ENCODE measurements at regions not wholly inside any gene's neighbourhood (a gene's known extent, or its start where the extent isn't known, plus 50 kb on each side); places are given as distances from the start of the nearest gene placed in this dataset.
"Not testable (repeated sequence)": the region's sequence is repeated elsewhere in the genome, so short reads cannot be mapped to it uniquely, and the experiment has no call there.

DNA sequence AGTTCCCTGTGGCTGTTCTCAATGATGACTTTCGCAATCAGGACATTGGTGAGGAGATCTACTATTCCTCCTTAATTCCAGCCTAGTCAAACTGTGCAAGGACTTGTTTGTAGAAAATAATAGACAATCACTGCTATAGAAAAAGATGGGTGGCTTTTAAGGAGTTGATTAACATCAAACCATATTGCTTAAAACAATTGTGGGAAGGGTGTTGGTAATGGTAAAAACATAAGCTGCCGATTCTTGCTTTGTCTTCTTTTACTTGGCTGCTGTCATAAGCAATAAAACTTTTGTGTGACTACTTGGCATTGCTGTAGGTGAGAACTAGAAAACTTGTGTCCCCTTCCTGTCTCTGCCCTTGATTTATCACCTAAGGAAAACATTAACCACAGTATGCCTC lies 561.2 kb upstream of the SEMA6A start:
- DNase-seq (ENCODE audit: low spot score) = no peak

DNA sequence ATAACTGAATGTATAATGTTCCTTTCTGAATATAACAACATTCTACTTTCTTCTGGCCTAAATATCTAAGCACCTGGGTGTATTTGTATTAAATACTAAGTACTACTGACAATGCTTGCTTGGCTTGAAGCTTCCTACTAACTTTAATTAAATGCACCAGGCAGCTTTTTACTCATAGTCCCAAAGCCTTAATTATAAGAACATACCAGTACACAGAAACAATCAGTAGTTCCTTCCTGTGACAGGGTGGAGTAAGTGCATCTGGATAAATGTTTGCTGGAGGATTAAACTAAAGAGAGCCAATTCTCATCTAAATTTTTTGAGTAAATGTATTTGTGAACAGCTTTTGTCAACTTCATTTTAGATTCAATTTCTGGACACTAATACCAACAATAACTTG lies 558.6 kb upstream of the SEMA6A start:
- no peak for DNase-seq (ENCODE audit: low spot score)

DNA sequence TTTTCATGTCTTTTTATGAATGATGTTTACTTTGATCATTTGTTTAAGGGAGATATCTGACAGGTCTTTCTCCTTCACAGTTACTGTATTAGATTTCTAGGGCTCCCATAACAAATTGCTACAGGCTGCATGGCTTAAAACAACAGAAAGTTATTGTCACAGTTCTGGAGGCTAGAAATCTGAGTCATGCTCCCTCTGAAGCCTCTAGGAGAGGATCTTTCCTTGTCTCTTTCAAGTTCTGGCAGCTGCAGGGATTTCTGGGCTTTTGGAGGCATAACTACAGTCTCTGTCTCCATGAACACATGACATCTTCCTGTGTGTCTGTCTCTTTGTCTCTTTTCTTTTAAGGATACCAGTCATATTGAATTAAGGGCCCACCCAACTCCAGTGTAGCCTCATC lies 557.3 kb upstream of the SEMA6A start:
- no peak for DNase-seq (ENCODE audit: low spot score)

DNA sequence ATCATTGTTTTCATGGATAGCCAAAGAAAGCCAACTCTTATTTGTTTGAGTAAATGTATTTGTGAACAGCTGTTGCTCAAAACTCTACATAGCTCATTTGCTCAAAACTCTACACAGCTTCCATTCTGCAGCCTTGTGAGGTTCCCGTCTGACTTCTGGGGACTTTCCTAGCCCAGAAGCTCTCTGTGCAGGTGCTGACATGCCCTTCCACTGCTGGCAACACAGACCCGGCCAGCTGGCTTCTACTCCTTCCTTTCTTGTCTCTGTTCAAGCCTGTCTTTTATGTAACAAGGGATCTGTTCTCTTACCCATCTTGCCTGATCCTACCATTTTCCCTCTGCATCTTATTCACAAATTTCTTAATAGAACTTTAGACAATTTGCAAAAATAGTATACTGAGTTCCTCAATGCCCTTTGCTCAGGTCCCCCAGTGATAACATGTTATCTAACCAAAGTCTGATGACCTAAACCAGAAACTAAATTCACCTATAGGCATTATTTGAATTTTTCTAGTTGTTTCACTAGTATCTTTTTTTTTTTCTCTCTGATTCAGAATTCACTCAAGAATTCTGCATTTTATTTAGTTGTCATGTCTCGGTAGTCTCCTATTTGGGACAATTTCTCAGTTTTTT lies 556.5 kb upstream of the SEMA6A start:
- DNase-seq (ENCODE audit: low spot score) = no peak

DNA sequence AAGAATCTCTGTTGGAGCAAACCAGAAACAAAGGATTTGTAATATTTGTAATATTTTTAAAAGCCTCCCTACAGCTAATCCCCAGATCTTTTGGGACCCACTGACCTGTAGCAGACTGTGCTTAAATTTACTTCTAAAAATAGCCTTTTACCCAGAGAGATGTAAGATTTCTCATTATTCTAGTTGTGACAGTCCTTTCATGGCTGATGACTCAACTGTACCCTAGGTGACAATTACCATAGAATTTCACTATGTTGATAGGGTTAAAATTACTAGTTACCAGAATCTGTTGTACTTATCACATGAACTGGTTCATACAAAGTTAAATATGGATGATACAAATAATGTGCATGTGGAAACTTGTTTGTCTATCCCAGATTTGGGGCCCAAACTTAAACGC lies 543.9 kb upstream of the SEMA6A start:
- no peak for DNase-seq (ENCODE audit: low spot score)

DNA sequence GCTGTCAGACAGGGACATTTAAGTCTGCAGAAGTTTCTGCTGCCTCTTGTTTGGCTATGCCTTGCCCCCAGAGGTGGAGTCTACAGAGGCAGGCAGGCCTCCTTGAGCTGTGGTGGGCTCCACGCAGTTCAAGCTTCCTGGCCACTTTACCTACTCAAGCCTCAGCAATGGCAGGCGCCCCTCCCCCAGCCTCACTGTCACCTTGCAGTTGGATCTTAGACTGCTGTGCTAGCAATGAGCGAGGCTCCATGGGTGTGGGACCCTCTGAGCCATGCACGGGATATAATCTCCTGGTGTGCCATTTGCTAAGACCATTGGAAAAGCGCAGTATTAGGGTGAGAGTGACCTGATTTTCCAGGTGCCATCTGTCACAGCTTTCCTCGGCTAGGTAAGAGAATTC lies 542.7 kb upstream of the SEMA6A start:
- not testable (repeated sequence) for DNase-seq (ENCODE audit: low spot score)

DNA sequence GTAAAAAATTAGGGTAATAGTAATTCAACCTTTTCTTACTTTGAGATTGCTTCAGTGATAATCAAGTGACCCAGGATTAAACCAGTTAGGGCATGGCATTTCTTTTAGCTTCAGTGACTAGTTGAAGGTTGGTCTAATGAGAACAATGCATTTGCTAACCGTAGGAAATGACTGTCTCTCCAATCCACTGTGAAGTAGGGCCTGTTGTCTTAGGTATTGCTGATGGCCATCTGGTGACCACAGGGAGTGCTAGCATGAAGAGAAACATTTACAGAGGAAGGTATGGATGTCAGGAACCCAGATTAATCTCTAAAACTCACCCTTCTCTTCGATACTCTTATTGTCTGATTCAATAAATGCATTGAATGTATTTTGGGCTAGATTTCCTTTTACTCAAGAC lies 535.9 kb upstream of the SEMA6A start:
- DNase-seq (ENCODE audit: low spot score) = no peak

DNA sequence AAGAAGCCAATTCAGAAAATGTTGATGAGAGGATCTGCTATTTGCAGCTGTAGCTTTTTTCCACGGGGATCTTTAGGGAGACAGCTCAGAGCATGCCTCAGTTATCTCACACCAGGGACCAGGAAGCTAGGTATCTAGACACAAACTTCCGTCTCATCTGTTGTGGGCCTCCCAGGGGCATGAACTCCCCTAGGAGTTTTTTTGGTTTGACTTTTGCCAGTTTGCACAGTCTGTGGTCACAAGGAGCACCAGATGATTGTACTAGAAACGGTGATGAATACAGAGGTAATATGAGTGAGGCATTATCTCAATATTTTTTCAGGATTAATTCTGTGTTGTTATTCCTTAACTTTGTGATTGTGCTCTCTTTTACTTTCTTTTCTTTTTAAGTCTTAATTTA lies 533.2 kb upstream of the SEMA6A start:
- DNase-seq (ENCODE audit: low spot score) = no peak

DNA sequence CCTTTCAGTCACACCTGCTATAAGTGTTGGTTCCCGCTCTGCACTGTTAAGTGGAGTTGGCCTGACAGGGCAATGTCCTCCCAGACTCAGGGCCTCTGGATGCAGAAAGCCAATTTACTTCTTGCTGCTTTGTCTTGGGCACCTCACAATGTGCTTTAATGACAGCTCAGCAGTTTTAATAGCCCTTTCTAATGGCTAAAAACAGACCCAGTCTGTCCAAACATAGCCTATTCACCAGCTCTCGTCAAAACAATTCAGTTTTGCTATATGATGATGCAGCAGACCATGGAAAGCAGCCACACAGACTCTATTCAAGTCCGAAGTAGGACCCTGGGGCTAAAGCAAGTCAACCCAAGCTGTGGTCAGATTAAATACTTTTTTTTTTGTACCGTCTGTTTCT lies 529.1 kb upstream of the SEMA6A start:
- no peak for DNase-seq (ENCODE audit: low spot score)

DNA sequence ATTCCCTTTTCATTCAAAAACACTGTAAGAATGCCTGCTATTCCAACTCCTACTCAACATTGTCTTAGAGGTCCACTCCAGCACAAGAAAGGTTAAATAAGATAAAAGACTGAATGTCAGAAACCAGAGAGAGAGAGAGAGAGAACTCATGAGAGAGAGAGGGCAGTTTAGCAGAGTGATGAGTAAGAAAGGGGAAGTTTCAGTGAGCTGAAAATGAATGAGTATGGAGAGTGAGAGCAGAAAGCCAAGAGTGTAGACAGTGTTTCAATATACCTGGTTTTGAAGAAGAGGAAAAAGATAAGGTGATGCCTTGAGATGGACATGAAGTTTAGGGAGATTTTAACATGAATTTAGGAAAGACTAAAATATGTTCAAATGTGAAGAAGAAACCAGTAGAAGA lies 528.0 kb upstream of the SEMA6A start:
- no peak for DNase-seq (ENCODE audit: low spot score)

DNA sequence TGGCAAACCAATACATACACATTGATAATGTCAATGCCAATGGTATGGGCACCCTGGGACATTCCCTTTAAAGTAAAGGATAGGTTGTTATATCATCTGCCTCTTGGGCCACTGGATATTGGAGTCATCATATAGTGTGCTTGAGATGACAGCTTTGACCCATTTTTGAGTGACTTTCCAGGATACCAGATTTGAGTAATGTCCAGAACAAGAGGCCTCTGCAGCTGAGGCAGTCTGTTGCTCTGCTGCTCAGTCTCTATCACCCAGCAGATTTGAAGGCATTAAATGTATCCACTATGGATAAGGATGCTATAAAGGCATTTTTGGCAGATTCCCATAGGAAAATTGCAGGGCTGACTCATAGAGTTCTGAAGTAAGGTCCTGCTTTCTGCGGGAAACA lies 525.6 kb upstream of the SEMA6A start:
- DNase-seq (ENCODE audit: low spot score) = no peak

DNA sequence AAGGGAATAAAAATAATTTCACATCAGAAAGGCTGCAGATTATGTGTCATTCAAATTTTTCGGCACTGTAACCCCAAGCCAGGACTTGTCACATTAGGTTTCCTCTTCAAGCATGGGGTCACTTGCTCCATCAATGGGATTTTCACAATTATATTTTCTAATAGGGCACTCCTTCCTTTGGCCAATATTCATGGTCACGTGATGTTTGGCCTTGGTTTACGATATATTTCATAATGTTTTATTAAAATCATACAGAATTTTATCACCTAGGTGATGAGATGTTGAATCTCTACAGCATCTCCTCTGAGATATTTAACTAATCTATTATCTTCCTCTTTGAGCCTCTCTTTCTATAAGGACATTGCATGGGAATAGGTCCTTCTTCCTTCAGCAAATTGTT lies 523.5 kb upstream of the SEMA6A start:
- no peak for DNase-seq (ENCODE audit: low spot score)

DNA sequence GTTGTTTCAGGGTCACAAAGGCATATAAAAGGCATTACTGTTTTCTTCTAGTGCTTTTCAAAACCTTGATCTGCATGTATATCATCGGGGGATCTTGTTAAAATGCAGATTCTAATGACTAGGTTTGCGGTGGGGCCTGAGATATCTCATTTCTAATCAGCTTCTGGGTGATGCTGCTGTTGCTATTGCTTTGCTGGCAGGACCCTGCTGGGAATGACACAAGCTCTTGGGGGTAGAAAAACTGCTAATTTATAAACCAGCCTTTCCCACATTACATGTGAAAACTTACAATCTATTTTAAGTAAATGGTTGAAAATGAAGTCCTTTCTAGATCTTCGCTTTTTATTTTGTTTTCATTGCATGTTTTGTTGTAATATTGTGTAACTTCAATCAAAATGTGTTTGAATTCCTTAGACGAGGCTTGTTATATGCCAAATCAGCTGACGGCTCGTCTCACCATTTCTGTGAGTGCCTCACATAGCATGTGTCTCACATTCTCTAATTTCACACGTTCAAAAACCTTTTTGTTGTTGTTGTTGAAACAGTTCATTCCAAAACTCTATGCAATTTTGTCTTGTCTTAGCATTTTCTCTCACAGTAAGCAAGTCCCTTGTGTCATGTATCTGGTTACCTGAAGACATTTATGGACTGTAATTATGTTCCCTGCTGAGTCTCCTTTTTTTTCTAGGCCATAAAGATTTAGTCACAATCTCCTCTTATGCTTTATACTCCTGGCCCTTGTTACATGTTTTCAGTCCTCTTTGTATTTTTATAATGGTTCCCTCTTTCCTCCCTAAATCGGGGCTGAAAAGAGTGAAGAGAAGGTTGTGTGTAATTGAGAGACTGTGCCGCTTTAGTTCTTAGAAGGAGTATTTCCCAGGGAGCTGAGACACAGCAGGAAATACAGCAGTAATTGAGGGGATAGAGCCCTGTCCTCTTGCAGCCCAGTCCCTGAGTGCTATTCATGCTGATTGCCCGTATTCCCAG lies 521.0 kb upstream of the SEMA6A start:
- DNase-seq (ENCODE audit: low spot score) = no peak

DNA sequence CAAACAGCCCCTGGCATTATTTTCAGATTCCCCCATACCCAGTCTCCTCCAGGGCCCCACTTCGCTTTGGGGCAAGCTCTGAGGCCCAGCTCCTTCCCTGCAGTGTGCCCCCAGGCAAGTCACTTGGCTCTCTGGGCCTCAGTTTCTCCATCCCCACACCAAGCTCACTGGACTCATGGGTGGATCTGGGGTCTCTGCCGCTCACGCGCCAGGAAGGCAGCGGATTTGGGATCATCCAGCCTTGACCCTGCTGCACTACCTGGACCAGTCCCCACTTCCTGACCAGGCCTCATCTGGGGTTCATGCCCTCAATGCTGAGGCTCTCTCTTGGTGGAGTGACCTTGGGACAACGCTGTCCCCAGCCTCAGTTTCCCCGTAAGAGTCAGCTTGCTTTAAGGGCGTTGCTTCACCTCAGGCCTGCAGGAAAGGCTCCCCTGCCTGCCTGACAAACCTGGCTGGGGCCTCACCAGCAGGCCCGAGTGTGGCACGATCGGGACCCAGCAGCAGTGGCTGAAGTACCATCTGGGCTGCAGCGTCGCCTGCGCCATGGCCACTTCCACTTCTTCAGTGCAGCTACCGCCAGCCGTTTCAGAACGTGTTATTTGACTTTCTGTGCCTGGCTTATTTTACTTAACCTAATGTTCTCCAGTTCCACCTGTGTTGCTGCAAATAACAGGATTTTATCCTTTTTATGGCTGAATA lies 519.6 kb upstream of the SEMA6A start:
- DNase-seq (ENCODE audit: low spot score) = no peak

DNA sequence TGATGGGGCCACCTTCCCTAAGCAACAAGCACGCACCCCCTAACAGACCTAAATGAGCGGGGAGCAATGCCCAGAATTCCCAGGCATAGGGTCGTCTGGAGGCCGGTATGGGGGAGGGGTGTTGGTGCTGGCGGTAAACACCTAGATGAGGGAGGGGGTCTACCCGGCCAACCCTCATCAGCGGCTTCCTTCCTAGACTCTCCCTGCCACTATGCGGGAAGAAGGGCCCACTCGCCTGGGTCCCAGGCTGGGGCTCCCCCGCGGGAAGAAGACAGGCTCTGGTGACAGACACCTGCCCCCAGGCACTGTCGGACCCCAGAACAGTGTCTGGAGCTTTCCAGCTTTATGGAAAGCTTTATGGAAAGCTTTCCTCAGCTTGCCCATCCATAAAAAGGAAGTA lies 519.0 kb upstream of the SEMA6A start:
- no peak for DNase-seq (ENCODE audit: low spot score)

DNA sequence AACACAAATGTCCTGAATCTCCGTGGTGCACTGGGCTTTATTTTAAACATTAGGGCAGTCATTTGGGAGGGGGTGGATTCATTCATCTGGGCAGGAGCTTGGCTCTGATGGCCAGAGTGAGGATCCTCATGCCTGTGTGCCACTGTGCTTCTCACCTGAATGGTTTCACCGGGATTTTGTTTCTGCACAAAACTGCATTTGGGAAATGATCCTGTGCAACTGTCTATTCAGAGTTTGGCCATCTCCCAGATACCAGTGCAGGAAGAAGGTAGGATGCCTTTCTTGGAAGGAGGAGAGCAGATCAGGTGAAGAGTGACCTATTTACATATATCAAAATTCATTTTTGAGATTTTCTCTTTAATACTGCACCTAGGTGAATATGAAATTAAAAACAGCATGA lies 514.4 kb upstream of the SEMA6A start:
- no peak for DNase-seq (ENCODE audit: low spot score)

DNA sequence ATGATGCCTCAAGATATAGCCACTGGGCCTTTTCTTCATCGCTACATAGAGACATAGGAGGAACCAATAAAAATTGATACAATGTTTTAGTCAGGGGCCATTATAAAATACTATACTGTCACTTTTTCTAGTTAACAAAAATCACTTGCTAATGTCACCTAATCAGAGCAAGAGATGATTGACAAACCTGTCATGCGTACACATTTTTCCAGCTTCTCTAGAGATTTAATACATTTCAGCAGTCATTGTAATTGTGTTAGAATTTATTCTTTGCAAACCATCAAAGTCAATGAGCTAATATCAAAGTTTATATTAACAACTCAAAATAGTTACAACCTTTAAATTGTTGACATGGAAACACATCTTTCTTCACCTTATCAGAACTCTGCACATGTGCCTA lies 513.6 kb upstream of the SEMA6A start:
- no peak for DNase-seq (ENCODE audit: low spot score)

DNA sequence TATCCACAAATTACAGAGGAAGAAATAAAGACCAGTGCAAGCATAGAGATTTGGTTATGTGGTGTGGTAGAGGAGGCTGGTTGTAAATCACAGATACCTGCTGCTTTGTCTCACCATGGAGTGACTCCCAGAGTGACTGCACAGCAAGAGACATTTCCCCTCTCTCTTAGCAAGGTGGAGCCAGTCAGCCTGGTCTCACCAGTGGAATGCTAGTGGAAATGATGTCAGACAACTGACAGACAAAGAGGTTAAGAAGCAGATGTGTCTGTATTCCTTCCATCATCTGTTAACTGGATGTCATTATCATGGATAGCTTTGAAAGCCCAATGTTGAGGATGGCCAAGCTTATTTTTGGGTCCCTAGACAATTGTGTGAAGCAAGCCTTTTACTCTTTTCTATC lies 509.4 kb upstream of the SEMA6A start:
- peak; percentile 5 for DNase-seq (ENCODE audit: low spot score)

DNA sequence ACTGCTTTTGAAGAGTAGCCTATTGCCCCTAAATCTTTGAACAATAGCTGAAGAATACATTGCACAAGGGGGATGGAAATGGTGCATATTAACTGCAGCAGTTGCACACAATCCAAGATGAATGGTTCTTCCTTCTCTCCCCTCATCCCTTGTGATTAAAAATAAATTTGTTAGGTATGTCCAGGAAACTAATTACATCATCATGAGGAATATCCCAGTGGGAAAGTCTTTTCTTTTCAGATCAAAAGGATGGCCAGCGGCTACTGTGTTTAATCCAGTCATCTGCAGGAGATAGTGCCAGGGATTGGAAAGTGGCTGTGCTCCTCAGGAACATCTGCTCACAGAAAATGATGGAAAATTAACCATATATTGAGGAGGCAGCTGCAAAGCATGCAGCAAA lies 508.4 kb upstream of the SEMA6A start:
- no peak for DNase-seq (ENCODE audit: low spot score)

DNA sequence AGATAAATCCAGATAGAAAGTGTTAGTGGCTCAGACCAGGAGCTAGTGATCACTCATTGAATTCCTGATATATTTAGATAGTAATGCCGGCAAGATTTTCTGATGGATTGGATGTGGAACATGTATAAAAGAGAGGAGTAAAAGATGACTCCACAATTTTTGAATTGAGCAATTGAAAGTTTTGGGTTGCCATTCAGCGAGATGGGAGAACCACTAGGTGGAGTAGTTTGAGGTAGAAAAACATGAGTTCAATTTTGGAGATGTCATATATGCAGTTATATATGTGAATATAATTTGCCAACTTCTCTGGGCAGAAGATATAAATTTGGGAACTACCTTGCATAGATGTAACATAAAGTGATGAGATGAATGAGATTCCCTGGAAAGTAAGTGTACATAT lies 502.5 kb upstream of the SEMA6A start:
- peak; percentile 17 for DNase-seq (ENCODE audit: low spot score)

DNA sequence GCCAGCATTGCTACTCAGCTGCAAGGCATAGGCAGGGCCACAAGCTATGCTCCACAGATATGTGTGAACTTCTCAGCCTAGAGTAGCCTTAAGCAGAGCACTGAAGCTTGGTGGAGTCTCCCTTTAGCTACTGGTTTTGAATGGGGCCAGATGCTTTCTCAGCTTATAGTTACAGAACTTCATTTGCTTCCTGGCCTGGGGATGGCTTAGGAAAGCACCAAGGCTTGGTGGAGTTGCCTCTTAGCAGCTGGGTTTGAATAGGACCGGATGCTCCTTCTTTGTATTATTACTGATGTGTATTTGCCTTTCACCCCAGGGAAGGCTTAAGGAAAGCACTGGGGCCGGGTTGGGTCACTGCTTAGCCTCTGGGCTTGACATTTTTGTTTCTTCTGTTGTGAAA lies 497.8 kb upstream of the SEMA6A start:
- no peak for DNase-seq (ENCODE audit: low spot score)

DNA sequence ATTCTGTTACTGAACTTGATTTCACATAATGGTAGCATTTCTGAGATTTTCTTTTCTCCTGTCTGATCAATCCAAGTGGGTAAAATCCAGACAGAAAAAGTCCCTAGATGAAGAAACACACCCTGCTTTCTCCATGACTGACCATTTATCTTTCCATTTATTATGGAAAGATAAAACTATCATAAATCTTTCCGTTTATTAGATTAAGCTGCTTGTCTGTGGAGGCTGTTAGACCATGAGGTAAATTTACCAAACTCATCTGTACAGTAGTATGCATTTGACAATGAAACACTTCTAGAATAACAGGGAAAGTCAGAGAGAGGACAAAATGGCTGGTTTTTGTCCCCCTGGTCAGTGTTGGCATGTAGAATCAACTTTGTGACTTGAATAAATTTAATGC lies 491.2 kb upstream of the SEMA6A start:
- DNase-seq (ENCODE audit: low spot score) = no peak

DNA sequence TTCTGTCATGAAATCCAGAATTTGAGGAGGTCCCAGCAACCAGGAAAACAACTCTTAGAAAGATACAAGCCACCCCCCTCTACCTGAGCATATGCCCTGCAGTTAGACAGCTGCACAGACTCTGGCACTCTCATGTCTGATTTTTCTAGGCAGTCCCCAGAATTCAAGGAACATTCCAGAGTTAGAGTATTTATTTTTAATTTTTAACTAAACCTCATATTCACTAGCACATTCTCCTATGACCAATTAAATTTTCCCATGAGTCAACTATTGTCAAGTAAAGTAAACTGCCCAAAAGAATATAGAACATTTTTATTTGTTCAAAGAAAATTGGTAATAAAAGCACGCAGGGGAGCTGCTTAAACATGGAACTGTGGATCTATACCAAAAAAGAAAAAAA lies 490.5 kb upstream of the SEMA6A start:
- DNase-seq (ENCODE audit: low spot score) = no peak
